ENCODE measurements at regions not wholly inside any gene's neighbourhood (a gene's known extent, or its start where the extent isn't known, plus 50 kb on each side); places are given as distances from the start of the nearest gene placed in this dataset.
A peak's percentile ranks its signal among the peaks of the same experiment; 100 is the strongest.
"Not testable (repeated sequence)": the region's sequence is repeated elsewhere in the genome, so short reads cannot be mapped to it uniquely, and the experiment has no call there.

DNA sequence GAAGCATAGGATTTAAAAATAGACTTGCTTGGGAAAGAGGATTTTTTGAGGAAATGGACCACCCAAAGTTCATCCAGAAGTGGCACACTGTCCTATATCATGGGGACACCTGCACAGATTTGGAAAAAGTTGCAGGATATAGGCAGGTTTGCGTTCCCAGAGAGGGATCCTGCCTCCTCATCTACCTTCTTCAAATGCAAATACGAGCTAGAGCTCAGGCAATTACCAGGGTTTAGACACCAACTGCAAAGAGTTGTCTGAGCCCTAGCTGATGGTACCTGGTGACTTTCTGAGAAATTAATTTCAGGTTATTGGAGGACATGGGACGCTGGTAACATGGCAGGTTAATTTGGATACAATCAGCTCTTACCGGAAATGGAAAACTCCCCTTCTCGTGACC, 423.7 kb upstream of the MTPN start:
- no peak for DNase-seq

DNA sequence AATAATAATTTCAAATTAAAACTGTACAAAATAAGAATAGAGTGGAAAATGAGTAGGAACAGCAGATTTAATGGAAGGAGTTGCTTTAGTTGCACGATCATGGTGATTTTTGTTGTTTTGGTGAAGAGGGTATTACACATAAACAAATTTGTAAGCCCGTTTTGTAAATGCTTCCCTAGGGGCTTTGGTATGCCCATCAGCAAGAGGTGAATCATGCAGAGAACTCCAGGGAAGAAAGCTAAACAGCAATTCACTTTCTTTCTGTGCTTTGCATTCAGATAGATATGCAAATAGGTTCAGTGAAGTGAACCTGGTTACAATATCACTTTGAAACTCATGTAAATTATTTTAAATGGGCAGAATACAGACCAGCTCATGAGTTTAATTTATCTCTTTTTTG, 422.2 kb upstream of the MTPN start:
- no peak for DNase-seq

DNA sequence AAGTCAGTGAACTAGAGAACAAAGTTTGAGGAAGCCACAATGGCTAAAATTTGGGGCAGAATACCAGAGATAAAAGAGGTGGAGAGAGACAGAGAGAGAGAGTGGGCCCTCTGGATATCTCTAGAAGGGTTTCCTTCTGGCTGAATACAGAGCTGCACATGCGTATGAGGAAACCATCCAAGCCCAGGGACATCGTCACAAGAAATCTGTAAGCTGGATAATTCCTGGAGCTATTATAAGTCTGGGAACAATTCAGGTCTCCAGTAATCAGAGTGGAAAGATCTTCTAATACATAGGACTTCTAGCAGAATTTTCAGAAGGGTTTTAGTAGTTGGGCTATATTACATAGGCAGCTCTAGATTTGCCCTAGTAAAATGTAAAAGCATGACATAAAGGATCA, 415.7 kb upstream of the MTPN start:
- no peak for DNase-seq

DNA sequence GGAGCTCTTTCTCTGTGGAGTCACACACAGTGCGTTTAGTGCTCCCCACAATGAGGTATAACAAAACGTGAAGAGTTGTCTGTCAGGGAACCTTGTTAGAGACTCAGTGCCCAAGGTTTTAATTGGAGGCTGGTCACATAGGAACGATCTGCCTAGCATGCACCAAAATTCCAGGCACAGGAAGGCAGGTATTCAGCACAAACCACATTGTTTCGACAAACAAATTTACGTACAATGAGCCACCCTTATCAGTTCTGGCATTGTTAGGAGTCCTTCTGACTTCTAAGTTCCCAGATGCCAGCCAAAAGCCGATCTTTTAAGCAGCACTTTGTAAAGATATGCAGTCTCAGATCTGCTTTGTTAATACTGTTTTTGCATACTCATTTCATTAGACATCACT, 414.2 kb upstream of the MTPN start:
- no peak for DNase-seq

DNA sequence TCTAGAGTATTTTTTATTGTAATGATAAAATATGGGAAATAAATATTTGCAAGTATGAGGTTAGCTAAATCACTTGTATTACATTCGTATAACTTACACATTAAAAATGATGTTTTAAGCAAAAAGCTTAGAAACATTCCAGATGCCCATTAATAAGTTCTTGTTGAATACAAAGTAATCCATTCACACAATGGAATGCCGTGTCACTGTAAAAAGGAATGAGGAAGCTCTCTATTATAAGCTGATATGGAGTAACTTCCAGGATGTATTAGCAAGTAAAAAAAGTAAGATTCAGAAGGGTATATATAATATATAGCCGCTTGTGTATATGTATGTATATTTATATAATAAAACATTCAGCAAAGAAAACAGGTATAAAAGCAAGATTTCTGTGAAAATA, 412.8 kb upstream of the MTPN start:
- no peak for DNase-seq

DNA sequence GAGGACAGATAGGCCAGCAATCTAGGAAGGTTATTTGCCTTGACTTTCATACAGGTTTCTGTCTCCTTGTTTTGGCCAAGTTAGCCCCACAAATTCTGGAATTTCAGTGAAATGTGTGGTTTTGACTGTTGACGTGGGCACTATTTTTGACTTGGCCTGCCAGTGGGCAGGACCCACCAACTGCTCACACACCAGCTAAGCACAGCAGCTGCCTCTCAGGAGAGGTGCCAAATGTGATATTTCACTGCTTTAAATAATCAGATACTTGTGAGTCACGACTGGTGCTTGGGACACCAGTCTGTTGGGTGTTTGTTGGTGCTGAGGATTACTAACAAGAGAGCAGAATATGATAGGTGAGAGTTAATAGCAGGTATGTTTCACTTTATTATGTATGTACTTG, 409.7 kb upstream of the MTPN start:
- DNase-seq: no peak

DNA sequence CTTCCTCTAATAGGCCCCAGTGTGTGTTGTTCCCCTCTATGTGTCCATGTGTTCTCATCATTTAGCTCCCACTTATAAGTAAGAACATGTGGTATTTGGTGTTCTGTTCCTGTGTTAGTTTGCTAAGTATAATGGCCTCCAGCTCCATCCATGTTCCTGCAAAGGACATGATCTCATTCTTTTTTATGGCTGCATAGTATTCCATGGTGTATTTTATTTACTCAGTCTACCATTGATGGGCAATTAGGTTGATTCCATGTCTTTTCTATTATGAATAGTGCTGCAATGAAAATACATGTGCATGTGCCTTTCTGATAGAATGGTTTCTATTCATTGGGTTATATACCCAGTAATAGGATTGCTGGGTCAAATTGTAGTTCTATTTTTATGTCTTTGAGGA, 394.2 kb upstream of the MTPN start:
- DNase-seq: not testable (repeated sequence)

DNA sequence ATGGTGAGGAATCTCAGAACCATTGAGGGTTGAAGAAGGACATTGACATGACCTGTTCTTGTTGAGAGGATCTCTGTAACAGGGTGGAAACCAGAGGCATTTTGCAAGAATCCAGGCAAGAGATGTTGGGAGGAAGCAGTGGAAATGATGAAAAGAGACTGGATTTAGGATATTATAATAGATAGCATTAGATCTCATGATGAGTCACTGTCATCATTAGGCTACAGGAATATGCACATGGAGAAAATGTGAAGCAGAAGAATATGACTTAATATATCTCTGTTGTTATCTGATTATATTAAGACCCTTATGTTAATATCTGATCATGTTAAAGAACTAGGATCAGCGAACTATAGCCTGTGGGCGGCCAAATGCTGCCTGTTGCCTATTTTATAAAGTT, 393.0 kb upstream of the MTPN start:
- no peak for DNase-seq

DNA sequence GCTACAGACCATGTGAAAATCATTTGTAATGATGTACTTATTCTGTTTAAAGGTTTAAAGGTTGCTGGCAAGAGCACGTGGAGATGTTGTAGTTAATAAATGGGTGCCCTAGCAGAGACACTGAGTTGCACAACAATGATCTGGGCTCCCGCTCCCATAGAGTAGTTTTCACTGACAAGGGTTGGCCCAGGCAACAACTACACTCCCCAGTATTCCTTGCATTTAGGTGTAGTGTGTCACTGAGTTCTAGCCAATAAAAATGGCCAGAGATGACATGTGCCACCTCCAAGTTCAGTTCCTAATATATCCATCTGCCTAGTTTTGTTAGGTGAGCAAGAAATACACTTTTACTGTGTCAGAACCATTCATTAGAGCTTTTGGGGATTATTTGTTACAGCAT, 392.1 kb upstream of the MTPN start:
- DNase-seq: no peak

DNA sequence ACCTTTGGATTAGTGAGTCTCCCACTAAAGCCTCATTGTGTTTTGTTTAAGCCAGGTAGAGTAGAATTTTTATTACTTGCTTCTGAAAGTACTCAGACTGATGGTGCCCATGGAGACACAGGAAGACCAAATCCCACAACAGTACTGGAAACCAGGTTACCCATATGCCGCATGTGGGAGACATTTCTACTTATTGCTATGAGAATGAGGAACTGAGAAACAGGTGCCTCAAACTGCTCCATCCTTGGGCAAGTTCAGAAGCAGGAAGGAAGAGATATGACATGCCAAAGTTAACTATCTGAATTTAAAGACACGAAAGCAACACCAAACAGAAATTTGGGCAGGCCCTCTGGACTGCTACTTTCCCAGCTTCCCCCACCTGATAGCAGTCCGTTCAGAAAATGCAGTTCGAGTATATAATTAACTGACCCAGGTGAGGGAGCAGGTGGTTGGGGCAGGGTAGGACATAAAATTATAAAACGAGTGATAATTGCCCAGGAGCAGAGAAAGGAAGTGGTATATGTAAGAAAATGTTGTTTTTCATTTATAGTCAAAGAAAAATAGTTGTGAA, 382.3 kb upstream of the MTPN start:
- DNase-seq: peak; percentile 44

DNA sequence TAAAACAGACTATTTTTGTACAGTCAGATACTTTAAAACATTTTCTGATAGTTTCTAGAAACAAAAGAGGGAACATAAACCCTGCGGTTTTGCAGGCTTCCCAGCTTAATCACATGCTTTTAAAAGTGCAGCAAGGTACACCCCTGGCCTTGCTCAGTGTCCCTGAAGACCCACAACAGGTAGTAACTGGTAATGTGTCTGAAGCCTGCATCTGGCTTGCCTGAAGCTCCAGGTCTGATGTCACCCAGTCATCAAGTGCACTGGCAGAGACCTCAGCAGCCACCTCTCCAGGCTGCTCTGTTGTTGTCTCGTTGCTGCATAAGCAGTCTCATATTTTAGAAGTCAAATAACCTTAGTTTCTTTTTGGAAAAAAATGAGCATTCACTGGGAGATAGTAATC, 376.1 kb upstream of the MTPN start:
- peak; percentile 77 for DNase-seq

DNA sequence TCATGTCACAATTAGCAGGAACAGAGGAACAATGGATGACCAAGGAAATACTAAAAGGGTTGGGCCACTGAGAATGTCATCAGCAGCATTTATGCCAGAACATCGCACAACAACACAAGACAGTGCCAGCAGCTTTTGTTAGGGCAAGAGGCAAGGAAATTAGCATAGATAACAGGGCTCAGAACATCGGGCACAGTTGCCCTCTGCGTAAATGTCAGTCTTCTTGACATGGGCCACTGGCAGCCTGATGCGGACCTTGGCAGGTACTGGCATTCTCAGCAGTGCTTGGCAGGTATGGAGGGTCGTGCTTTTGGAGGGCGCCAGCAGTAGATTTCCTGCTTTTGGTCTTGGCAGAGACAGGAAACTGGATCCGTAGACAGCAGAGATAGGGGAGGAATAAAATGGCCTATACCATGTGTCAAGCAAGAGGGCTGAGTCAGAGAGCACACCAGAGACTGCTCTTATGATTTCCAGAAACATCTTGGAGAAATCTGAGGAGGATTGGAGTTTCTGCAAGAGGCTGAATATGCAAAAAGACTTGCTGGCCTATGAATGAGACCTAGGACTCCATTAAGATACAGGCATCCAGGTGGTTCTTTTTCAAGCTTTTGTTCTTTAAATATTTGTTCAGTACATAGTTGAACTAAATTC, 371.5 kb upstream of the MTPN start:
- DNase-seq: no peak

DNA sequence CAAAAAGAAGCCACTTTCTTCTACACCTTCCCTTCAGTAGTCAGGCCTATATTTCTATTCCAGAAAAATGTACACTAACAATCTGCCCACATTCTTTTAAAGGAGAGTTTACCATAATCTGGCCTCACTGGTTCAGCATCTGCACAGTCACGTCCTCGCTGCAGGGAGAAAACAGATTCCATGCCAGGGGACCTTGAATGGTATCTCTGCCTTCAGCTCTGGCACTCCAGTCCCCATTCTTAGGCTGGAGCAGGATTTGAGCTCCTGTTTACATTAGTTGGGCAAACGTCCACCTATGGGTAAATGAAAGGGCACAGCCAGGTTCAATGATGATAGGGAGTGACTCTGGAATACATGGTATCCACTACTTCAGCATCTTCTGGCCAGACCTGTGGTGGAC, 371.0 kb upstream of the MTPN start:
- no peak for DNase-seq

DNA sequence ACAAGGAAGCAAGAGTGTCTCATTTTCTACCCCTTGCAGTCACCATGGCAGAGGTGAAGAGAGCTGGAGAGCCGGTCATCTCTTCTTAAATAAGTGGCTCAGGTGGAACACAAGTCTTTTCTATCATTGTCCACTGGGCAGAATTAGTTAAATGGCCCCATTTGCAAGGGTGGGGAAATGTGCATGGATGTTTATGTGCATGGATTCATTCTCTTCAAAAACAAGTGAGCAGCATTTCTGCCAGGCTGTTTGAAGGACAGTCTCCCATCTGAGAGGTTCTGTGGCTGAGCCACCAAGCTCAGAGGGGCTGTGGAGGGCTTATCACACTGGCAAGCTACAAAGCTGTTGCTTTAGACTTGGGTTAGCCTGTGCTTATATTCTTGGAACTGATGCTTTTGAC, 370.3 kb upstream of the MTPN start:
- no peak for DNase-seq

DNA sequence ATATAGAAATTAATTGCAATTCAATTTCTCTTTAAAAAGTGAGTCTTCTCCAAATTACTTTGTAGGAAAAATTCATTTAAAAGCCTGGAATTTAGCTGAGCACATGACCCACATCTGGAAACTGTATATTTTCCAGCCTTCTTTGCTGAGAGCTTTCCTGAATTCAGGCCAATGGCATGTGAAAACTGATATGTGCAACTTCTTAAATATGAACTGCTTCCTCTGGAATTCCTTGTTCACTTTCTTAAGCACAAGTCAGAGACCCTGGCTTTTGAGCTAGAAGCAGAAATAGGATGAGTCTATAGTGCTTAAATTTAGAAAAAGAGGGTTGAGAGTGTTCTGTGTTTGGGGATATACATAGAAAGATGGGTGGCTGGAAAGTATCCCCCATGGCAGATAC, 365.1 kb upstream of the MTPN start:
- no peak for DNase-seq

DNA sequence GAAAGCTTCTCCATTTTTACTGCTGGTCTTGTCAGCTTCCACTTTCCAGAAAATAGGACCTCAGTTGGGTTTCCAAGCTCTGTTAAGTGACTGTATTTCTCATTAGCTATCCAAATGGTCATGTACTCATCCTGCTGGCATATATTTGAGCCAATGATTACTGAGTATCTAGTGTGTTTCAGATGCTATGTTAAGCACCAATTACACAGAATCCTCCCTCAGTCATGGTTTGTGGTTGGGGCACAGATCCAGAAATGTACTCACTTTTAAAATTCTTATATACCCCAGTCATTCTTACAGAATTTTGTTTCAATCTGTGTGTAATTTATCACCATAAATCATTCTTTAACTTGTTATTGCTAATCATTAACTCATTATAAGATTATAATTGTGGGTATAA, 362.3 kb upstream of the MTPN start:
- DNase-seq: no peak

DNA sequence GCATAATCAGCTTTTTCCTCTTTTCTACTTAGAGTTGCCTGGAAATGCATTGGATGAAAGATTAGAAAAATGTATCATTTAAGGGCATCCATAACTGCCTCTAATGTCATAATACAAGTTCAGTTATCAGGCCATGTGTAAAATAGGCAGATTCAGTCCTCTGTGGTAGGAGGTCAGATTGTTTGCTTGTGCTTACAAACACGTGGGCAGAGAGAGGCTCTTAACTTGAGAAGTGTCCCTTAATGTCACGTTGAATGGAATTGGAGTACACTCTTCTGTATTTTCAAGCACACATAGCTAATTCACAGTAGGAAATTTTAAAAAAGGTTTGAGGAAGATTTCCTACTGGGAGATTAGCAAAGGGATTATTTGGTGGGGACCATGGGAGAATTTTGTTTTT, 359.8 kb upstream of the MTPN start:
- DNase-seq: no peak

DNA sequence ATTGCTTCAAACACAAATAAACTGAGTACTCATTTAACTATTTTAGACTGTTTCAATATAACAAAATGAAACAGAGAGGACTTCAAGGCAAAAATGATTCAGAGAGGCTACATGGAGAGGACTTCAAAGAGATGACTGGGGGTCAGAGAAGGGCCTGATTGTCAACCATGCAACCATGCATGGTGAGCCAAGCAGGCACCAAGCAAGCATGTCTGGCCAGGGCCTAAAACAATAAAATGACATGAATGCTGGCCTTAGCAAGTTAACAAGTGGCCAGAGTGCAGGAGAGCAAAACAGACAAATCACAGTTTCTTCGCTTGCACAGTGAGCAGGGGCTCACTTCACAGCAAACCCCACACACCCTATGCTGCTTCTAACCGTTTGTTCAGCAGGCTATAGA, 356.5 kb upstream of the MTPN start:
- no peak for DNase-seq

DNA sequence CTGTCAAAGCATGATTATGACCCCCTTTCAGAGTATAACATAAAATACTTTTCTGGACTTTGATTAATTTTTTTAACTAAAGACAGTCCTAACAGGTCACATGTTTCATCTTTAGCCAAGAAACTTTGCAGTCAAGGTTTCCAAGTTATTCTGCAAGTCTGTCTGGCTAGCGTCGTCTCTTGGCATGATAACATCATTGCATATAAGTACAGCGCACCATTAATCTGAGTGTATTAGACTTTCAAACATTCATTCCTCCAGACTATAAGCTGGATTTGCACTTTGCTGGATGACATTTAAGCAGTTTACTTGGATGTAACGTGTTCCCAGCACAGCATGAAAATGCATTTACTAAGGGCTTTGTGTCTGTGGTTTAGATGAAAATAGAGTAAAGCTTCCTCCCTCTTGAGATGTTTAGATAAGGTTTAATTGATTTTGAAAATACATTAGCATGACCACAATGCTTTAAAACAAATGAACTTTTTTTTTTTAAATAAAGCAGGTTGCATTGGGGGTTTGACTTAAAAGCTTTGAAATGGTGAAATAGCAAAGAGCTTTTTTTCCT, 349.0 kb upstream of the MTPN start:
- DNase-seq: no peak

DNA sequence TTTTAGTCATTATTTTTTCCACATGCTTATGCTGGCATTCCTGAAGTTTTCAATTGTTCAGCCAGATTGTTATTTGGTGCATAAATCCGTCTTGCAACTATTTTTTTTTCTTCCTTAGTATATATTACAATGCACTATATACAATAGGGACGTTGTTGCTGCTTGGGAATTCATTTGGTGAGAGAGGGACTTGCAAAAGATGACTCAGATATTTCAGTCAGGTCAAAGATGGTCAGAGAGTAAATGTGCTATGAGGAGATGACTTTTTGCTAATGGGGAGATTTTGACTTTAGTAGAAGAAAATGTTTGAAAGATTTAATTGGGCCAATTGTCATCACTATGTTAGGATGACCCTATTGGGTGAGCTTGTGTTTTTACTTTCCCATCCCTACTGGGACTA, 348.4 kb upstream of the MTPN start:
- no peak for DNase-seq

DNA sequence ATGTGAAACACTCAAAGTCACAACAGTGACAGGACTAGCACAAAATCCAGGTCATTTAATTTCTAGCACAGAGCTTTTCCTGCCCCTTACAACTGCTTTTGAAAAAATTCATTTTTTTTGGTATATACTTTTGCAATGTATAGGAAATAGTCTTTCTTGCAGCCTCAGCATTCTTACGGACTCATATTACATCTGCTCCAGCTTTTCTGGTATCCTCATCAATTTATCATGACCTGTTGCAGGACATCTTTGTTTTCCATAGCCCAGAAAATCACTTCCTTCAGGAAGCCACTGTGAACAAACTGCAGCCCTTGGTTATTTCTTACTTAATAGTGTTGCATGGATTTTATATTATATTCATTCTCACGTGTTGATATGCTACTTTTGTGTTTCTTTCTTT, 347.9 kb upstream of the MTPN start:
- DNase-seq: no peak

DNA sequence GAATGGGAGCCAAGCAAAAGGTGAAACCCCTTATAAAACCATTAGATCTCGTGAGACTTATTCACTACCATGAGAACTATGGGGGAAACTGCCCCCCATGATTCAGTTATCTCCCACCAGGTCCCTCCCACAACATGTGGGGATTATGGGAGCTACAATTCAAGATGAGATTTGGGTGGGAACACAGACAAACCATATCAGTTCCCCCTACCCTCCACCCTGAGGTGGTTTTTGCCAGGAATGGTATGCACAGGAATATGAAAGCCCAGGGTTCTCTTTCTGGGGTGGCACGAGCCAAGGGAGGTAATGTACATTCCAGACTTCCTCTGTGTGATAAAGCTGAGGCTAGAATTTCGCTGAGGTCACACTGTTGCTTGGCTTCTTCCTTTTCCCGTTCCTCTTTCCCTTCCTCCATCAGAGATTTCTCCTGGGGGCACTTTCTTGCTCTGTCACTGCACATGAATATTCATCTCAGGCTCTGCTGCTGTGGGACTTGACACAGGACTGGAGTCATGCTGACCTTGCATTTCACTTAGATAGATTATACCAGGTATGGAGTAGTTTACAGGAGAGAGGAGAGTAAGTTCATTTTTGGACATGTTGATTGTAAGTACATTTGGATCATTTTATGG, 347.0 kb upstream of the MTPN start:
- DNase-seq: no peak

DNA sequence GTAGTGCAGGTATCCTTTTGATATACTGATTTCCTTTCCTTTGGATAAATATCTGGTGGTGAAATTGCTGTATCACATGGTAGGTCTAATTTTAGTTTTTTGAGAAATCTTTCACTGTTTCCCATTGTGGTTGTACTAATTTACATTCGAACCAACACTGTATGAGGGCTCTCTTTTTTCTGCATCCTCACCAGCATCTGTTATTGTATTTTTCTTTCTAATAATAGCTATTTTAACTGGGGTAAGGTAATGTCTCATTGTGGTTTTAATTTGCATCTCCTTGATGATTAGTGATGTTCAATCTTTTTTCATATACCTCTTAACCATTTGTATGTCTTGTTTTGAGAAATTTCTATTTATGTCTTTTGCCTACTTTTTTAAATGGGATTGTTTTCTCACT, 335.4 kb upstream of the MTPN start:
- no peak for DNase-seq

DNA sequence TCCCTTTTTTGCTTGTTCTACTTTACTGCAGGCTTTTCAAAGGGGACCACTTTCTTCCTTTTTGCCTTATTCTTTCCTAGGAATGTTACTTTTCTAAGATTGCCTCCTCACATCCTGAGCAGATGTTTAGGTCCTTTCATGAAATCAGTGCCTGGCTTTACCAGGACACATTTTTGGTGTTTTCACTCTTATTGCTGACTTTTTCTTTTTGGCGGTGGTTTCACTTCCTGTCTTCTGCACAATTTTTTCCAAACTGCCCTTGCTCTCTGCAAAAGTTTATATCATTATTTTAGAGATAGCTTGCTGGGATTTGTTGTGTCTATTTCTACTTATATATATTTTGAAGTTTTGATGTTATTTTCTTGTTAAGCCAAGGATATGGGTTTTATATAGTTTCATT, 332.2 kb upstream of the MTPN start:
- DNase-seq: no peak

DNA sequence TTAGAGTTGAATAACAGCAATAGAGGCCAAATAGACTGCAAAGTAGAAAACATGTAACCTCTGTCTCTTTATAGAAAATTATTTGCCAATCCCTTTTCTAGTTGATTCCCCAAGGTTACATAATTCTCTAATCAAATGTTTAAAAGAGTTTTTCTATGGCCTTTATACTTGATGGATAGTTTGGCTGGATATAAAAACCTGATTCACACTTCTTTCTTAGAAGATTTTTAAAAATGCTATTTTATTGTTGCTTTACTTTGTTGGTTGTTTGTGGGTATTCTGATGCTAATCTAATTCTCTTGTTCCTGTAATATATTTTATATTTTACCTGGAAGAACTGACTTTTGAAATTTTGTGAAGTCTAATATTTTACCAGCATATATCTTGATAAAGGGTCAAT, 331.1 kb upstream of the MTPN start:
- DNase-seq: no peak
